Activated CD8-positive, alpha-beta memory T cell treated with anti-CD3 and anti-CD28 coated beads, Interleukin-2, amount 10 ng/mL, durations not matched to agents 7 days and 5 days (primary cell): ENCODE measurements at regions not wholly inside any gene's neighbourhood (a gene's known extent, or its start where the extent isn't known, plus 50 kb on each side); places are given as distances from the start of the nearest gene placed in this dataset.
"Not testable (repeated sequence)": the region's sequence is repeated elsewhere in the genome, so short reads cannot be mapped to it uniquely, and the experiment has no call there.

ENCODE experiments used
- ATAC-seq: fragments of 150-1000 bp; cut with Tn5 transposase; one replicate; pipeline ENCODE4 v1.10.0; 2021; ENCODE audit warnings: moderate library complexity
- CTCF ChIA-PET: fragments of 350-600 bp; sonication (Branson Sonifier 250); formaldehyde crosslinking; loops from one replicate; lab custom pipeline; 2021; ENCODE audit warnings: antibody characterized with exemption; lab: Charles Lee
- DNase-seq: peaks from one replicate; pipeline ENCODE4 v3.0.0-alpha.2; 2020
- H3K27ac Mint-ChIP-seq: one replicate; pipeline ENCODE4 v1.8.0; 2021; ENCODE audit warnings: mild to moderate bottlenecking, mixed read lengths
- H3K27me3 Mint-ChIP-seq: one replicate; pipeline ENCODE4 v1.8.0; 2021; ENCODE audit warnings: mixed read lengths
- H3K36me3 Mint-ChIP-seq: one replicate; pipeline ENCODE4 v1.8.0; 2021; ENCODE audit warnings: mild to moderate bottlenecking, mixed read lengths
- H3K4me1 Mint-ChIP-seq: one replicate; pipeline ENCODE4 v1.8.0; 2021; ENCODE audit warnings: mixed read lengths
- H3K4me3 Mint-ChIP-seq: one replicate; pipeline ENCODE4 v1.8.0; 2021; ENCODE audit warnings: mild to moderate bottlenecking, moderate library complexity, mixed read lengths
- H3K9me3 Mint-ChIP-seq: one replicate; pipeline ENCODE4 v1.8.0; 2022; ENCODE audit warnings: low read depth, mixed read lengths

GRCh38 chr7:109611656-109612055 is 1042.0 kb downstream of the DNAJB9 start:
- CTCF ChIA-PET, result no interaction called here
- DNase-seq, result no peak
- Mint-ChIP-seq H3K27ac (no peak overlapping the region), H3K27me3 (no peaks in the 10 kb centered on the region), H3K9me3 (peaks cover 2% of the 10 kb centered on the region), H3K4me3 (no peak overlapping the region), H3K36me3 (no peaks in the 10 kb centered on the region), H3K4me1 (no peaks in the 10 kb centered on the region)
- ATAC-seq, result no peak

GRCh38 chr7:109616551-109617069 is 1046.9 kb downstream of the DNAJB9 start:
- H3K4me3 Mint-ChIP-seq, result no peak overlapping the region

GRCh38 chr7:109622320-109622719 is 1052.6 kb downstream of the DNAJB9 start:
- no peaks in the 10 kb centered on the region for H3K36me3 Mint-ChIP-seq
- no peak overlapping the region for H3K27ac Mint-ChIP-seq
- no peak overlapping the region for H3K4me3 Mint-ChIP-seq
- ATAC-seq (no peak), DNase-seq (no peak)
- CTCF ChIA-PET, result no interaction called here
- H3K9me3 Mint-ChIP-seq, result peaks cover 8% of the 10 kb centered on the region
- no peaks in the 10 kb centered on the region for H3K4me1 Mint-ChIP-seq
- H3K27me3 Mint-ChIP-seq, result no peaks in the 10 kb centered on the region

More at GRCh38 chr7:109616551-109617069, 1046.9 kb downstream of the DNAJB9 start:
- DNase-seq, result no peak
- Mint-ChIP-seq H3K9me3 (peaks cover 5% of the 10 kb centered on the region), H3K4me1 (no peaks in the 10 kb centered on the region), H3K27ac (no peak overlapping the region), H3K27me3 (no peaks in the 10 kb centered on the region), H3K36me3 (no peaks in the 10 kb centered on the region)
- CTCF ChIA-PET, result no interaction called here
- no peak for ATAC-seq

- CTCF ChIA-PET, H3K4me3 Mint-ChIP-seq, ATAC-seq: not testable (repeated sequence)
Observed at GRCh38 chr7:109632890-109633289, 1063.2 kb downstream of the DNAJB9 start.

GRCh38 chr7:109635374-109635773 is 1065.7 kb downstream of the DNAJB9 start:
- CTCF ChIA-PET, result no interaction called here
- no peak overlapping the region for H3K27ac Mint-ChIP-seq
- no peak for ATAC-seq
- H3K4me3 Mint-ChIP-seq, result no peak overlapping the region
- H3K27me3 Mint-ChIP-seq, result no peaks in the 10 kb centered on the region
- peaks cover 4% of the 10 kb centered on the region for H3K9me3 Mint-ChIP-seq
- no peak for DNase-seq
- no peaks in the 10 kb centered on the region for H3K4me1 Mint-ChIP-seq
- H3K36me3 Mint-ChIP-seq, result no peaks in the 10 kb centered on the region

More at GRCh38 chr7:109632890-109633289, 1063.2 kb downstream of the DNAJB9 start:
- DNase-seq, H3K4me1 Mint-ChIP-seq, H3K9me3 Mint-ChIP-seq, H3K27me3 Mint-ChIP-seq, H3K27ac Mint-ChIP-seq, H3K36me3 Mint-ChIP-seq: not testable (repeated sequence)

DNA sequence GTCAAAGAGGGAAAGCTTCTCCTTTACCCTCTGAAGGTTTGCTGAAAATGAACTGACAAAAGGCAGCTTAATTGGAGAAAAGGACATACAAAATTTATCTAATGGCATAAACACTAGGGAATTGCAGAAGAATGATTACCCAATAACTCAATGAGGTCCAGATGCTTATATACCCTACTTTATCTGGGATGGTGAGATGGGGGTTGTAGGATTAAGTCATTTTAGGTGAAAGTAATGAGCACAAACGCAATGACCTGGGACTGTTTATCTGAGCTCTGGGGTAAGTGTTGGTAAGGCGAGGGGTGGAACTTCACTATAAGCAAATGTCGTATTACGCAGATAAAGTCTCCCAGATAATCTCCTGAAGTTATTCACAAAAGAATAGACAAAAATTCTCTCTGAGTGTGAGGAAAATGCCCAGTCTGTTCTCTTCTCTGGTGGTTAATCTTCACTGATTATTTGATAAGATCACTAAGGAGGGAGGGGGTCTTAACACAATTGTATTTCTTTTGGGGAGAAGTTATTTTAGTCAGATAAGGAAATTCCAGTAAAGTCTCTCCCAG is 1067.8 kb downstream of the DNAJB9 start:
- no peak for ATAC-seq
- Mint-ChIP-seq H3K4me1 (no peaks in the 10 kb centered on the region), H3K27ac (no peak overlapping the region), H3K36me3 (no peaks in the 10 kb centered on the region), H3K4me3 (no peak overlapping the region), H3K9me3 (peaks cover 2% of the 10 kb centered on the region), H3K27me3 (no peaks in the 10 kb centered on the region)
- CTCF ChIA-PET, result no interaction called here
- DNase-seq, result no peak

GRCh38 chr7:109638321-109638720 is 1068.6 kb downstream of the DNAJB9 start:
- CTCF ChIA-PET, result no interaction called here
- Mint-ChIP-seq H3K4me1 (no peaks in the 10 kb centered on the region), H3K36me3 (no peaks in the 10 kb centered on the region), H3K4me3 (no peak overlapping the region), H3K27ac (no peak overlapping the region), H3K9me3 (no peaks in the 10 kb centered on the region), H3K27me3 (no peaks in the 10 kb centered on the region)
- DNase-seq (no peak), ATAC-seq (no peak)

DNA sequence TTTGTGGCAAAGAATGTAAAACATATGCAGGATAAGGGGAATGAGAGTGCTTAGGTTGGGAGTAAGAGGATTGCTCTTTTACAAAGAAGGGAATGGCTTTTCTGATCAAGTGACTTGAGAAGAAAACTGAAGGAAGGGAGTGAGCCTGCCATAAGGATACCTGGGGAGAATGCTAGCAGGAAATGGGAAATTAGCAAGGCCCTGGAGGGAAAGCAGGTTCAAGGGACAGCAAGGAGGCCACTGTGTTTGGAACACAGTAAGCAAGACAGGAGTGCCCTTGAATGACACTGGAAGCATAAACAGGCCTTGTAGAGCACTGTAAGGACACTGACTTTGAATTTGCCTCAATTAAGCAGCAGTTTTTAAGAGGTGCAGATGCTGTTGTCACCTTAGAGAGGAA is 1069.9 kb downstream of the DNAJB9 start:
- no peak for DNase-seq

DNA sequence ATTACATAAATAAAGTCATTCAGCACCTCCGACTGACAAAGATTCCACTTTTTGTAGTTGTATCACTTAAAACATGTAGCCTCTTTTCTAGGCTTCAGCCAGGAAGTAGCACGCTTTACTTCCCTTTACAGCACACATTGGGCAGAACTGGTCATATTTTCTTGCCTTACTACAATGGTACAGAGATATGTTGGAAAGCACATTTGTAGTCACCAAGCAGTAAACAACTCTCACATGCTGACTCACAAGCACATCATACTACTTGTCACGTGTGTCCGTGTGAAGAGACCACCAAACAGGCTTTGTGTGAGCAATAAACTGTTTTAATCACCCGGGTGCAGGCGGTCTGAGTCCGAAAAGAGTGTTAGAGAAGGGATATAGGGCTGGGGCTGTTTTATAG is 1071.8 kb downstream of the DNAJB9 start:
- Mint-ChIP-seq H3K27me3 (no peaks in the 10 kb centered on the region), H3K36me3 (no peaks in the 10 kb centered on the region), H3K4me1 (no peaks in the 10 kb centered on the region), H3K4me3 (no peak overlapping the region), H3K27ac (no peak overlapping the region), H3K9me3 (no peaks in the 10 kb centered on the region)
- CTCF ChIA-PET, result no interaction called here
- ATAC-seq (no peak), DNase-seq (no peak)

More for the DNA sequence above, 1069.9 kb downstream of the DNAJB9 start:
- H3K36me3 Mint-ChIP-seq, result no peaks in the 10 kb centered on the region
- no peaks in the 10 kb centered on the region for H3K4me1 Mint-ChIP-seq
- no peak overlapping the region for H3K4me3 Mint-ChIP-seq
- H3K27ac Mint-ChIP-seq, result no peak overlapping the region
- no peaks in the 10 kb centered on the region for H3K27me3 Mint-ChIP-seq
- ATAC-seq, result no peak
- no peaks in the 10 kb centered on the region for H3K9me3 Mint-ChIP-seq
- CTCF ChIA-PET, result no interaction called here

- Mint-ChIP-seq H3K9me3 (no peaks in the 10 kb centered on the region), H3K27me3 (no peaks in the 10 kb centered on the region), H3K4me3 (no peak overlapping the region), H3K4me1 (no peaks in the 10 kb centered on the region), H3K36me3 (no peaks in the 10 kb centered on the region), H3K27ac (no peak overlapping the region)
- DNase-seq, result no peak
- CTCF ChIA-PET, result no interaction called here
- ATAC-seq, result no peak
Observed at GRCh38 chr7:109646124-109646523, 1076.5 kb downstream of the DNAJB9 start.

DNA sequence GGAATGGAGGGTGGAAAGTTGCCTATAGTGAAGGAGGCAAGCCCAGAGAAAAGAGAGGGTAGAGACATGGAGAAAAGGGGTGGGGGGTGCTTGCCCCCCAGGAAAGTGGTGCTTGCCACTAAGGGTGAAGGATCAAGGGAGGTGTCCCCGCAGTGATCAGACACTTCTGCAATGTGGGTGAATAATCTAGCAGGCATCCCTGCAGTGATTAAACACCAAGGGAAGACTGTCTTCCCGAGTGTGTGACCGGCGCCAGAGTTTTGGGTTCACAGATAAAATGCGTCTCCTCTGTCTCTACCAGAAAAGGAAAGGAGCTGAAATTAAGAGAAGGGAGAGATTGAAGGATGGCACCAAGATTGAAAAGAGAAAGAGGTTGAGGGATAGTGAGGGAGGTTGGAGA is 1076.9 kb downstream of the DNAJB9 start:
- H3K27me3 Mint-ChIP-seq, H3K9me3 Mint-ChIP-seq, CTCF ChIA-PET, ATAC-seq, H3K4me1 Mint-ChIP-seq, H3K4me3 Mint-ChIP-seq, H3K36me3 Mint-ChIP-seq, H3K27ac Mint-ChIP-seq, DNase-seq: not testable (repeated sequence)

- H3K4me3 Mint-ChIP-seq, result not testable (repeated sequence)
Observed at GRCh38 chr7:109647263-109647662, 1077.6 kb downstream of the DNAJB9 start.

DNA sequence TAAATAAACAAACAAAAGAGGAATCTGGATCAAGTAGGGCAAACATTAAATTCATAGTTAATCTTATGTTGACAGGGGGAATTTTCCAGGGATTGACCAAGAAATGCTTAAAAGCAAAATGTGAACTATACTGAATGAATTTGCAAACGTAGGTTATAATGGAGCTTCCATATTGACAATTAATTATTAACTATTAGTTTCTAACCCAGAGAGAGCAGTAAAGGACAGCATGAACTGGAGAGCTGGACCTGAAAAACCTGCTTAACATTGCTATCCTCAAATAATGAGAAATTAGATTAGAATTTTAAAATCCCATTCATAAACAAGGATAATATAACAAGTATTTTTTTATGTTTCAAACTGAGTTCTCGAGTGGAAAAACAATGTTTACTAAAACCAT is 1089.6 kb downstream of the DNAJB9 start:
- Mint-ChIP-seq H3K9me3 (no peaks in the 10 kb centered on the region), H3K4me3 (no peak overlapping the region), H3K27me3 (no peaks in the 10 kb centered on the region), H3K27ac (no peak overlapping the region), H3K4me1 (no peaks in the 10 kb centered on the region), H3K36me3 (no peaks in the 10 kb centered on the region)
- ATAC-seq (no peak), DNase-seq (no peak)
- CTCF ChIA-PET, result no interaction called here

More at GRCh38 chr7:109647263-109647662, 1077.6 kb downstream of the DNAJB9 start:
- H3K9me3 Mint-ChIP-seq, H3K27me3 Mint-ChIP-seq, DNase-seq, H3K36me3 Mint-ChIP-seq, H3K27ac Mint-ChIP-seq, H3K4me1 Mint-ChIP-seq, ATAC-seq, CTCF ChIA-PET: not testable (repeated sequence)

DNA sequence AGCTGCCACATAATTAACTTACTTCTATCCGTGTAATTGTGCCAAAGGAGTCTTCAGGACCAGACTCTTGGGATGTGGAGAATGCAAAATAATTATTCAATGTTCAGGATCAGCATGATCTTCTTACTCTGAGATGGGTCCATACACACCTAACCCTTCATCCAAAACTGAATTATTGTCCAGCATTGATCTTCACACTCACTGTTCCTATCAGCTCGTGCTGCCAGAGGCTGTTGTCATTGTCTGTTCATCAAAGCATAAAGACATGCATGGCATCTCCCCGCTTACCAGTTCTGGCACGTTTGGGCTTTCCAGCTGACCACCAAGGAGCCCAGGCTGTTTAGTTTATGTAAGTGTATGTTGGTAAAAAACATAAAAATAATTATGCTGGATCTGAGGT is 1090.7 kb downstream of the DNAJB9 start:
- Mint-ChIP-seq H3K27ac (no peak overlapping the region), H3K9me3 (no peaks in the 10 kb centered on the region), H3K4me3 (no peak overlapping the region), H3K36me3 (no peaks in the 10 kb centered on the region), H3K4me1 (no peaks in the 10 kb centered on the region), H3K27me3 (no peaks in the 10 kb centered on the region)
- DNase-seq (no peak), ATAC-seq (no peak)
- CTCF ChIA-PET, result no interaction called here
